ENCODE measurements at regions not wholly inside any gene's neighbourhood (a gene's known extent, or its start where the extent isn't known, plus 50 kb on each side); places are given as distances from the start of the nearest gene placed in this dataset.
"Not testable (repeated sequence)": the region's sequence is repeated elsewhere in the genome, so short reads cannot be mapped to it uniquely, and the experiment has no call there.

DNA sequence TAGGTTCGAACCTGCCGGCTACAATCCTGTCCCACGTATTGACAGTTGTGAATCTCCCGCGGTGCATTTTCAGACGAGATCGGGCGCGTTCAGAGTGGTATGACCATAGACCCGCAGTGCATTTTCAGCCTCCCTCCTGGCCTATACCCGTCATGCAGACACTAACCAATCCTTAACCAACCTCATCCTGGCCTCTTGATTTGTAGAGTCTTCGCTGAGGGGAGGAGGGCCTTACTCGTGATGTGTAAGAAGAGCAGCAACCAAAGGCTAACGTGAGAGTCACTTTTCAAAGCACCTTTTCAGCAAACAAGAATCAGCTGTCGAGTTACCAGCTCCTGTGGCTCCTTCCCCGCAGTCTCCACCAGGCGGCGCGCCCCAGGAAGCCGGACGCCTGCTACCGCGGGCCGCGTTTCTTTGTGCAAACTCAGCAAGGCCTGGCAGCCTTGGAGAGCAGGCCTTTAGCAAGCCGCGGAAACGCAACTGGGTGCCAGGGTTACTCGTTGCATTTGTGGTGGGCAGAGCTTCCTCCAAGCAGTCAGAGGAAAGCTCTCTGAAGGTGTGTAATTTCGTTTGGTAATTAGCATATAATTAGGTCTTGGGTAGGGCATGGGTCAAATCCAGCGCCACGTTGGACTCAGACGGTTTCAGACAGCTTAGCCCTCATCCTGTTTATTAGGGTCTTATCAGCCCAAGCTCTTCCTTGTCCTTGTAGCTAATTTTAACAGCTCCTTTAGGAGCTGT lies 139.8 kb downstream of the OR2B2 start:
- DNase-seq (ENCODE audit: low spot score) = peak; percentile 81

GRCh38 chr6:27771235-27771634 lies 141.0 kb downstream of the OR2B2 start:
- no peak for DNase-seq (ENCODE audit: low spot score)

DNA sequence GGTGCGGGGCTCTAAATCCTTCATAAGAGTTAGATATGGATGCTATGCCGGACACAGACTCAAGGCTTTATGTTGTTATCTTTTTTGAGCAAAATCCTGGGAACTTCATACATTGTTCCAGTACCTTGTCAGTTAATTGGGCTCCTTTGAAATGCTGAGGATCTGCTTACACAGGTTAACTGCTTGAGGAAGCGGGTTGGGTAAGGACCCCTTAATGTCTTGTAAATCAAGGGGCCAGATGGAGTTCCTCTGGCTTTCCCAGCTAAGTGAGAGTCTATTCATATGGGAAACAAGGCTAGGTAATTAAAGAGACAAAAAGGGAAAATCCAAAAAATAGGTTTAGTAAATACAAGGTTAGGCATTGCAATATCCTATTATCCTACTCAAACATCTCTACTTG lies 141.5 kb downstream of the OR2B2 start:
- DNase-seq (ENCODE audit: low spot score) = no peak

DNA sequence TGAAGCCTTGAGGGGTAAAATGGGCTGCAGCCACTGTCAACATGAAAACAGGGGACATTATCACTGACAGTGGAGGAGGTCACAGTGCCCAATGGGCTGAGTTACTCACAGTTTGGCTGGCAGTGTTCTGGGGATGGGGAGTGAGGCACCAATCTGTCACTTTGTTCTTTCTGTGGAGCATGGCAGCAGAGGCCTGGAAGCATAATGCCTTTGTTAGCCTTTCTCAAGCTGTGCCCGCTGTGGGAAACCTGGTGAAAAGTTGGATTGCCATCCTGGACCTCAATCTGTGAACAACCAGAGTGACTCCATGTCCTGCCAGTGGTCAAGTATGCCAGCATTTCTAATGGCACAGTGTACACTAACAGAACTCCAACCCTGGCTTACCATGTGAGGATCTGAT lies 143.6 kb downstream of the OR2B2 start:
- no peak for DNase-seq (ENCODE audit: low spot score)

GRCh38 chr6:27767851-27768250 lies 144.3 kb downstream of the OR2B2 start:
- DNase-seq (ENCODE audit: low spot score) = no peak

GRCh38 chr6:27766405-27766804 lies 145.8 kb downstream of the OR2B2 start:
- DNase-seq (ENCODE audit: low spot score) = no peak

- DNase-seq (ENCODE audit: low spot score) = no peak
These were observed 147.1 kb downstream of the OR2B2 start for GRCh38 chr6:27765028-27765590.

DNA sequence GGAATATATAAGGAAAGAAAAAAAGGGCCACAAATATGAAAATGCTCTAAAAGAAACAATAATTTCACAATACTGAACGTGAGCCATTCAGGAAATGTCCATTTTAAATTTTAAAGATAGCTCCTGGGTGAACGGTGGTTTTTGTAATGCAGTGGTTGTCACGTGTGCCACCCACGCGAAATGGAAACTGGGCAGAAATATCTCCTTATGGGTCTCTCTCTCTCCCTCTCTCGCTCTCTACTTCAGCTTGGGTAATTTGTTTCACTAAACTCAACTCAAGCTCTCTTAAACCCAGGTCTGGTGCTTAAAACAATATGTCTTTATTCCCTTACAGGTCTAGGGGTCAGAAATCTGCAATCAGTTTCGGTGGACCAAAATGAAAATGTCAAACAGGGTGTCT lies 150.8 kb downstream of the OR2B2 start:
- DNase-seq (ENCODE audit: low spot score) = no peak

DNA sequence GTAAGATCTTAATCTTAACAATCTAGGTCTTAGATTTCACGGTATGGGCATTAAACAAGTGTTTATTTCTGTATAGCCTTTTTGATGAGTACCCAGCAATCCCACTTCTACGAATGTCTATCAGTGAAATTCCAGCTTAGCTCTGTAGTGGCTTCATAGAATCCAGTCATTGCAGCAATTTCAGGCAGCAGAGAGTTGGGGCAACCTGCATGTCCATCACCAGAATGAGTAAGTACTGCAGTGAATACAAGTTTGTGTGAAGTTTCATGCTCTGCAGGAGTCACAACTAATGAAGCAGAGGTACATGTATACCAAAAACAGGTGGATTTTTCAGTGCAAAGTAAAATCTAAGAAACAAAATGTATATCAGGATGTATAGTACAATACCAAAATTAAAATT lies 151.7 kb downstream of the OR2B2 start:
- DNase-seq (ENCODE audit: low spot score) = no peak

GRCh38 chr6:27759930-27760329 lies 152.3 kb downstream of the OR2B2 start:
- no peak for DNase-seq (ENCODE audit: low spot score)

DNA sequence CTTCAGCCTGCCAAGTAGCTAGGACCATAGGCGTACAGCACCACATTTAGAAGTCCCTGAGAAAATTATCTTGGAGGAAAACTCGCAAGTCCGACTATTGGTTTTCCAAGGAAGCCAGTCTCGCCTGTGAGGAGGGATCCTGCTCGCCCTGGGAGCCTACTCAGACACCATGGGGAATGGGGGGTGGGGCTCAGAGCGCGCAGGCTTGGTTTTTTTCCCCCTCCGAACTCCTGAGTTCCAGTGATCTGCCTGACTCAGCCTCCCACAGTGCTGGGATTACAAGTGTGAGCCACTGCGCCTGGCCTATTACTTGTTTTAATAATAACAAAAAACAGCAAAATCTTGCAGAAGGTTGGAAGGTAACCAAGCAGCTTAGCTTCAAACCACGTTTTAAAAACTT lies 153.7 kb downstream of the OR2B2 start:
- no peak for DNase-seq (ENCODE audit: low spot score)

- peak; percentile 30 for DNase-seq (ENCODE audit: low spot score)
These were observed 154.9 kb downstream of the OR2B2 start for GRCh38 chr6:27757307-27757706.

GRCh38 chr6:27755768-27756167 lies 156.4 kb downstream of the OR2B2 start:
- no peak for DNase-seq (ENCODE audit: low spot score)

GRCh38 chr6:27754408-27754782 lies 157.8 kb downstream of the OR2B2 start:
- no peak for DNase-seq (ENCODE audit: low spot score)

DNA sequence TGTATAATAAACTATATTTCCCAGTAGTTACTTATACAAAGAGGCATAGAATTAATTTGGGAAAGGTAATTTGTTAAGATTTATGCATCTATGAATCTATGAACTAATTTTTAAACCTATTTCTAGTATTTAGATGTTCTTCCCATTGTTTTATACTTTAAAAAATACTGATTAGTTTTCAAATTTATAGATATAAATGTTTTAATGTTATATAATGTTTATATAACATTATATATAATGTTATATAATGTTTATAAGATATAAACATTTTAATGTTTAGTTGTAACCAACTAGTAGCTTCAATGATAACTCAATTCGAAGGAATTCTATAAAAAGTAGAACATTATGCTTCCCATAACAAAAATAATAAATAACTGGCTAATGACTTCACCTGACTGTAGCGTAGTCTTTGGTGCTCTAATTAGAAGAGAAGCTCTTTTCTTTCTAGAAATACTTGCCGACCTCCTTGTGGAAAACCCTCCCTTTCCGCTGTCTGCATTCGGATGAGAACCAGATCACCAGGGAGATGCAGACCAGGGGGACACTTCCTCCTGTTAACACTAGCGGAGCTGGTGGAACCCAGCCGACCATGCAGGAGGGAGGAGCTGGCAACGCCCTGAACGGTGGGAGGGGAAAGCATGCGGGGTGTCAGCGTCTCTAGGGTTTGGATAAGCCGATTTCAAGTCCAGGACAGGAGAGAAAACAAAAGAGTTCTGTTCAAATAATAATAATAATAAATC lies 158.4 kb downstream of the OR2B2 start:
- peak; percentile 64 for DNase-seq (ENCODE audit: low spot score)

DNA sequence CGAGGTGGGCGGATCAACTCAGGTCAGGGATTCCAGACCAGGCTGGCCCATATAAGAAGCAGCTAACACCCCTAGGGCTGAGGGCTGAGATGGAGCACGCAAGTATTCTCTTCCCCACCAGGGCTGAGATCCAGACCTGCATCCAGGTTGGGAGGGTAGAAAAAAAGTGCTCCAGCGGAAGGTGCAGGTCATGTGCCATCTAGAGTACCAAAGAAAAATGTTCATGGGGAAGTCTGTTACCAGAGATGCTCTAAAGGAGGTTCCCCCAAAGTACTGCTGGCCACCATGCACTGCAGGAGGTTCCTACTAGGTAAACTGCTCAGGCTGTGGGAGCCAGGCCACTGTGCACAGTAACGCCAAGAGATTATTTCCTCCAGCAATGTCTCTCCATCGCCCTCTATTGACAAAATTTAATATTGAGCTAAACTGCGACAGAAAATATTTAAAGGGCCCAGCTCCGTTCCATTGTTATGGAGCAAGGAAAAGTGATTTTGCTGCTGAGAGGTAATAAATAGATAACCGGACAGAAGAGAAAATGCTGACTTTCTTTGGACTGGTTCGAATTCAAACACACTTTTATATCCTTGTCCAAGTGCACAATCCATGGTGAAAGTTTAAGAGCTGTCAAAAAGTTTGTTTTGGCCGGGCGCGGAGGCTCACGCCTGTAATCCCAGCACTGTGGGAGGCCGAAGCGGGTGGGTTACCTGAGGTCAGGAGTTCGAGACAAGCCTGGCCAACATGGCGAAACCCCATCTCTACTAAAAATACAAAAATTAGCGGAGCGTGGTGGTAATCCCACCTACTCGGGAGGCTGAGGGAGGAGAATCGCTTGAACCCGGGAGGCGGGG lies 159.9 kb downstream of the OR2B2 start:
- DNase-seq (ENCODE audit: low spot score) = peak; percentile 28

DNA sequence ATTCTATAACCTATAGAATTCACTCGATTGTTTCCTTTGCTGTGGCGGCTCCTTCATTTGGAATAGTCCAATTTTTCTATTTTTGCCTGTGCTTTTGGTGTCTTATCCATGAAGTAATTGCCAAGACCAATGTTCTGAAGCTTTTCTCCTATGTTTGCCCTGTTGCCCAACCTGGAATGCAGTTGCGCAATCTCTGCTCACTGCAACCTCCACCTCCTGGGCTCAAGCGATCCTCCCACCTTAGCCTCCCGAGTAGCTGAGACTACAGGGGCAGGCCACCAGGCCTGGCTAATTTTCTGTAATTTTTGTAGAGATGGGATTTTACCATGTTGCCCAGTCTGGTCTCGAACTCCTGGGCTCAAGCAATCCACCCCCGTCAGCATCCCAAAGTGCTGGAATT lies 163.5 kb downstream of the OR2B2 start:
- no peak for DNase-seq (ENCODE audit: low spot score)

DNA sequence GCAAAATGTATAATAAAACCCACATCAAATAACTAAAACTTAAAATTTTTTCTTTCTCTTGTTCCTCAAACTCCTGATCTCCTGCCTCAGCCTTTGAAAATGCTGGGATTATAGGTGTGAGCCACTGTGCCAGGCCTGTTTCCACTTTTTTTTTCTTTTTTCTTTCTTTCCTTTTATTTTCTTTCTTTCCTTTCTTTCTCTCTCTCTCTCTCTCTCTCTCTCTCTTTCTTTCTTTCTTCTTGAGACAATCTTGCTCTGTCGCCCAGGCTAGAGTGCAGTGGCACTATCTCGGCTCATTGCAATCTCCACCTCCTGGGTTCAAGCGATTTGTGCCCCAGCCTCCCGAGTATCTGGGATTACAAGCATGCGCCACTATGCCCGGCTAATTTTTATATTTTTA lies 164.6 kb downstream of the OR2B2 start:
- DNase-seq (ENCODE audit: low spot score) = no peak

GRCh38 chr6:27746860-27747259 lies 165.3 kb downstream of the OR2B2 start:
- not testable (repeated sequence) for DNase-seq (ENCODE audit: low spot score)

DNA sequence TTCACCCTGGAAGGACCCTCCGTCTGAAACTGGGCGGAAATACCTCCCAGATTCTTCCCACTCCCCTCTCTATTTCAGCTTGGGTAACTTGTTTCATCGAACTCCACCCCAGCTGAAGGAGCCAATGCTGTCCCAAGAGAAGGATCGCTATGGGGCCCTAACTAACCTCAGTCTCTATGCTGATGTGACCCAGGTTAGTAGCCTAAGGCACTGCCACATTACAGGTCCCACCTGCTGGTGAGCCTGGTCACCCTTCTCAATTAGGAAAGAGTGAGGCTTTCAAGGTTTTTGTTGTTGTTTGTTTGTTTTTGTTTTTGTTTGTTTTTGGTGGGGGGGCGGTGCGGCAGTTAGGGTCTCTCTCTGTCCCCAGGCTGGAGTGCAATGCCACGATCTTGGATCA lies 168.4 kb downstream of the OR2B2 start:
- DNase-seq (ENCODE audit: low spot score) = no peak

DNA sequence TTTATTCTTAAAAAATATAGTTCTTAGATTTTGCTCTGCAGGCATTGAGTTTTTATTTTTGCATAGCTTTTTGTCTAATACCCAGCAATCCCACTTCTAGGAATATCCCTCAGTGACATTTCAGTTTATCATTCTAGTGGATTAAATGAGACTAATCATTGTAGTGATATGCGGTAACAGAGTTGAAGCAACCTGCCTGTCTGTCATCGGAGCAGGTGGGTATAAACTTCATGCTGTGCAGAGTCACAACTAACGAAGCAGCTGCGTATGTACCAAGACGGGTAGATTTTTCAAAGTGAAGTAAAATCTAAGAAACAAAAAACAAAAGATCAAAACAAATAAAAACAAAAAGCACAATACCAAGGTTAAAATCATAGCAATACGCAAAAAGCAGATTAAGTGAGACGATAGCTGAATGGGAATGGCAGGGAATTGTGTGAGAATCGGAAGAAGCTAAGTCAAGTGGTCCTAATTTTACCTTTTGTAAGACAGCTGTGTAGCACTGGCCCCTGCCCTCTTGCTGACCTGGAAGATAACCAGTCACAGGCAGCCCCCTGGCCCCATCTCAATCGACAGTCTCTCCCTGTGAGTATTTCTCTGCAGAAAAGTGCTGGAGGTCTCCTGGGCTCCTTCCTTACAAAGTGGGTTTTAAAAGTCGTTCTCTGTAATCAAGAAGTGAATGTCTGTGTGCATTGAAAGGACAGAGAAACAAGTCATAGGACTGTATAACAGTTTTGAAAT lies 169.2 kb downstream of the OR2B2 start:
- no peak for DNase-seq (ENCODE audit: low spot score)

- not testable (repeated sequence) for DNase-seq (ENCODE audit: low spot score)
These were observed 172.3 kb downstream of the OR2B2 start for GRCh38 chr6:27739902-27740301.

Data from germinal center (tissue), 1 donor.